ENCODE measurements at regions not wholly inside any gene's neighbourhood (a gene's known extent, or its start where the extent isn't known, plus 50 kb on each side); places are given as distances from the start of the nearest gene placed in this dataset.

GRCh38 chr4:141786946-141787345 is 150.6 kb downstream of the IL15 start:
- peaks cover 9% of the 10 kb centered on the region for H3K36me3 Mint-ChIP-seq
- no peak overlapping the region for H3K4me3 Mint-ChIP-seq
- no peaks in the 10 kb centered on the region for H3K27me3 Mint-ChIP-seq (ENCODE audit: low read depth)
- no peak overlapping the region for H3K27ac Mint-ChIP-seq
- TF ChIP-seq GRHL2 (CRISPR knock-in tag; IDR thresholded peaks at IDR 0.05; ENCODE audit: insufficient replicate concordance, severe bottlenecking) (no peak), CBFB (CRISPR knock-in tag; IDR thresholded peaks at IDR 0.05; ENCODE audit: low read depth) (no peak), CTCF (IDR thresholded peaks at IDR 0.05) (no peak), MYBL2 (CRISPR knock-in tag; IDR thresholded peaks at IDR 0.05) (no peak), USF1 (CRISPR knock-in tag; IDR thresholded peaks at IDR 0.05) (no peak), NFE2L1 (CRISPR knock-in tag; IDR thresholded peaks at IDR 0.05) (no peak), NFYB (CRISPR knock-in tag; conservative IDR thresholded peaks at IDR 0.05; ENCODE audit: low read depth) (no peak), NR3C1 (CRISPR knock-in tag; conservative IDR thresholded peaks at IDR 0.05; ENCODE audit: low read depth) (no peak), IRF1 (CRISPR knock-in tag; IDR thresholded peaks at IDR 0.05) (no peak)
- TF ChIP-seq, protein P1, sequence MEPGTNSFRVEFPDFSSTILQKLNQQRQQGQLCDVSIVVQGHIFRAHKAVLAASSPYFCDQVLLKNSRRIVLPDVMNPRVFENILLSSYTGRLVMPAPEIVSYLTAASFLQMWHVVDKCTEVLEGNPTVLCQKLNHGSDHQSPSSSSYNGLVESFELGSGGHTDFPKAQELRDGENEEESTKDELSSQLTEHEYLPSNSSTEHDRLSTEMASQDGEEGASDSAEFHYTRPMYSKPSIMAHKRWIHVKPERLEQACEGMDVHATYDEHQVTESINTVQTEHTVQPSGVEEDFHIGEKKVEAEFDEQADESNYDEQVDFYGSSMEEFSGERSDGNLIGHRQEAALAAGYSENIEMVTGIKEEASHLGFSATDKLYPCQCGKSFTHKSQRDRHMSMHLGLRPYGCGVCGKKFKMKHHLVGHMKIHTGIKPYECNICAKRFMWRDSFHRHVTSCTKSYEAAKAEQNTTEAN (CRISPR knock-in tag; IDR thresholded peaks at IDR 0.05), result no peak
- peaks cover 11% of the 10 kb centered on the region for H3K9me3 Mint-ChIP-seq
- H3K4me1 Mint-ChIP-seq, result 0 out of 2 replicates have a peak, but pooled peaks cover 4% of the 10 kb centered on the region
- DNase-seq (ENCODE audit: low spot score) (no peak), ATAC-seq (no peak)
- POLR2A ChIA-PET, result no interaction called here
- CTCF ChIA-PET, result no interaction called here

- Mint-ChIP-seq H3K36me3 (peaks cover under 1% of the 10 kb centered on the region; the same call in 1 of the 2 replicates), H3K9me3 (peaks cover 2% of the 10 kb centered on the region), H3K4me1 (0 out of 2 replicates have a peak, but pooled peaks cover 4% of the 10 kb centered on the region), H3K4me3 (no peak overlapping the region), H3K27ac (no peak overlapping the region), H3K27me3 (ENCODE audit: low read depth) (no peaks in the 10 kb centered on the region)
- CTCF ChIA-PET, result no interaction called here
- ATAC-seq, result no peak
- DNase-seq (ENCODE audit: low spot score), result no peak
- TF ChIP-seq, protein P1 (CRISPR knock-in tag; IDR thresholded peaks at IDR 0.05), result no peak
- no peak for TF ChIP-seq ZNF416 (CRISPR knock-in tag; IDR thresholded peaks at IDR 0.05)
- no peak for TF ChIP-seq SOX15 (CRISPR knock-in tag; IDR thresholded peaks at IDR 0.05)
- no peak for TF ChIP-seq E2F1 (CRISPR knock-in tag; IDR thresholded peaks at IDR 0.05)
- TF ChIP-seq NFE2L1 (CRISPR knock-in tag; IDR thresholded peaks at IDR 0.05), result no peak
- POLR2A ChIA-PET, result no interaction called here
These were observed 152.0 kb downstream of the IL15 start for GRCh38 chr4:141788169-141788915.

DNA sequence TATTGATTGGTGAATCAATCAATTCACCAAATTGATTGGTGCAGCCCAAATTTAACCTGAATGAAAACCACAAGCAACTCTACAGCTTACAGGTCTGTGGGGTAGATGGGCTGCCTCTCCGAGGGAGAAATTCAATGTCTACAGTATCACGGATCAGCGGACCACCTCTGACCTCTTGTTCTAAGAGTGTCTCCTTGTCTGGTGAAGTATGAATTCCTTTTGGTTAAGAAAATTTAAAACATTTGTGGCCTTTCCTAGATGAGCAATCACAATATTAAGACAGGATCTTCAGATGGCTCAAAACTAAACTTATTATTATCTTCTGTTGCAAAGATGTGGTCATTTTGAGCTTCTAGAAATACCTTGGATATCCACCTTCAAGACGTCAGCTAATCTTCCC is 153.3 kb downstream of the IL15 start:
- Mint-ChIP-seq H3K36me3 (no peaks in the 10 kb centered on the region), H3K4me3 (no peak overlapping the region), H3K27me3 (ENCODE audit: low read depth) (no peaks in the 10 kb centered on the region), H3K27ac (no peak overlapping the region), H3K4me1 (0 out of 2 replicates have a peak, but pooled peaks cover 4% of the 10 kb centered on the region), H3K9me3 (no peaks in the 10 kb centered on the region)
- POLR2A ChIA-PET, result no interaction called here
- DNase-seq (ENCODE audit: low spot score) (no peak), ATAC-seq (no peak)
- CTCF ChIA-PET, result no interaction called here
- TF ChIP-seq CBFB (CRISPR knock-in tag; IDR thresholded peaks at IDR 0.05; ENCODE audit: low read depth) (no peak), TEAD1 (CRISPR knock-in tag; IDR thresholded peaks at IDR 0.05) (no peak), ZMAT4 (CRISPR knock-in tag; IDR thresholded peaks at IDR 0.05) (no peak), NFYB (CRISPR knock-in tag; conservative IDR thresholded peaks at IDR 0.05; ENCODE audit: low read depth) (no peak), EMX1 (CRISPR knock-in tag; IDR thresholded peaks at IDR 0.05) (no peak), ZNF232 (CRISPR knock-in tag; IDR thresholded peaks at IDR 0.05) (no peak), MAX (CRISPR knock-in tag; IDR thresholded peaks at IDR 0.05) (no peak), FOXJ3 (CRISPR knock-in tag; IDR thresholded peaks at IDR 0.05; ENCODE audit: borderline replicate concordance) (no peak), ZNF416 (CRISPR knock-in tag; IDR thresholded peaks at IDR 0.05) (no peak)
- TF ChIP-seq, protein P2, sequence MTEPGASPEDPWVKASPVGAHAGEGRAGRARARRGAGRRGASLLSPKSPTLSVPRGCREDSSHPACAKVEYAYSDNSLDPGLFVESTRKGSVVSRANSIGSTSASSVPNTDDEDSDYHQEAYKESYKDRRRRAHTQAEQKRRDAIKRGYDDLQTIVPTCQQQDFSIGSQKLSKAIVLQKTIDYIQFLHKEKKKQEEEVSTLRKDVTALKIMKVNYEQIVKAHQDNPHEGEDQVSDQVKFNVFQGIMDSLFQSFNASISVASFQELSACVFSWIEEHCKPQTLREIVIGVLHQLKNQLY (CRISPR knock-in tag; IDR thresholded peaks at IDR 0.05), result no peak
- TF ChIP-seq, protein P3, sequence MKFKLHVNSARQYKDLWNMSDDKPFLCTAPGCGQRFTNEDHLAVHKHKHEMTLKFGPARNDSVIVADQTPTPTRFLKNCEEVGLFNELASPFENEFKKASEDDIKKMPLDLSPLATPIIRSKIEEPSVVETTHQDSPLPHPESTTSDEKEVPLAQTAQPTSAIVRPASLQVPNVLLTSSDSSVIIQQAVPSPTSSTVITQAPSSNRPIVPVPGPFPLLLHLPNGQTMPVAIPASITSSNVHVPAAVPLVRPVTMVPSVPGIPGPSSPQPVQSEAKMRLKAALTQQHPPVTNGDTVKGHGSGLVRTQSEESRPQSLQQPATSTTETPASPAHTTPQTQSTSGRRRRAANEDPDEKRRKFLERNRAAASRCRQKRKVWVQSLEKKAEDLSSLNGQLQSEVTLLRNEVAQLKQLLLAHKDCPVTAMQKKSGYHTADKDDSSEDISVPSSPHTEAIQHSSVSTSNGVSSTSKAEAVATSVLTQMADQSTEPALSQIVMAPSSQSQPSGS (CRISPR knock-in tag; IDR thresholded peaks at IDR 0.05; ENCODE audit: borderline replicate concordance, low read depth), result no peak
